GM12873 (cell line): ENCODE measurements at regions not wholly inside any gene's neighbourhood (a gene's known extent, or its start where the extent isn't known, plus 50 kb on each side); places are given as distances from the start of the nearest gene placed in this dataset.

ENCODE experiments used
- CTCF ChIP-seq: IDR thresholded peaks from 2 replicates; pipeline ENCODE4 v1.5.1; 2012; ENCODE audit warnings: low read depth, mild to moderate bottlenecking, moderate library complexity, low read length, control low read depth; ENCODE audit not compliant: insufficient read depth; ENCODE audit errors: missing control alignments

- TF ChIP-seq CTCF = no peak
Measured at GRCh38 chr13:34627509-34628208, 314.4 kb upstream of the NBEA start.

- TF ChIP-seq CTCF = no peak
Measured at GRCh38 chr13:34628209-34628682, 313.8 kb upstream of the NBEA start.

- no peak for TF ChIP-seq CTCF
Measured at GRCh38 chr13:34634448-34634847, 307.6 kb upstream of the NBEA start.

- no peak for TF ChIP-seq CTCF
Measured at GRCh38 chr13:34637138-34637537, 304.9 kb upstream of the NBEA start.

- TF ChIP-seq CTCF = no peak
Measured at GRCh38 chr13:34637636-34638035, 304.4 kb upstream of the NBEA start.

- TF ChIP-seq CTCF = no peak
Measured at GRCh38 chr13:34638897-34639296, 303.2 kb upstream of the NBEA start.

- no peak for TF ChIP-seq CTCF
Measured at GRCh38 chr13:34640179-34640992, 301.7 kb upstream of the NBEA start.
